ENCODE measurements at regions not wholly inside any gene's neighbourhood (a gene's known extent, or its start where the extent isn't known, plus 50 kb on each side); places are given as distances from the start of the nearest gene placed in this dataset.

DNA sequence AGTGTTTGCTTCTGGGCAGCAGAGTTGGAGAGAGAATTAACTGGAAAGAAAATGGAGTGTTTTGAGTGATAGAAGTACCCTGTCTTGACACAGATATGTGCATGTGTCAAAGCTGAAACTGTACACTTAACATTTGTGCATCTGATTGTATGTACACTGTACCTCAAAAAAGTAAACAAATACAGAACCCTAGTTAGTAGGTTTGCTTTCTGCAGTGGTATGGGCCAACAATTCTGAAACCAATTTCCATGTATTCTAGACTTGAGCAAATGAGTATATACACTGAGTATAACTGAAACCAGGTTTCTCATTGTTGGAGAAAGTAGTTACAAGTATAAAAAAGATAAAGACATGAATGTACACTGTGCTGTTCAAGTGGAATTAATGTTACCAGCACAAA is 52.4 kb downstream of the ELAPOR2 start:
- Histone ChIP-seq H3K9me3 (ENCODE audit: low read depth) (no peaks in the 10 kb centered on the region), H2AFZ (no peak overlapping the region), H3K79me2 (peaks cover 84% of the 10 kb centered on the region), H3K4me3 (no peak overlapping the region), H3K9me2 (replicated peaks; ENCODE audit: insufficient read depth) (no peaks in the 10 kb centered on the region), H4K20me1 (ENCODE audit: insufficient read depth, poor library complexity, severe bottlenecking) (peaks cover 8% of the 10 kb centered on the region), H3K4me2 (no peak overlapping the region), H3K4me1 (ENCODE audit: insufficient read depth) (peaks cover 3% of the 10 kb centered on the region), H3K27ac (no peak overlapping the region), H3K27me3 (no peaks in the 10 kb centered on the region), H3K36me3 (replicated peaks; ENCODE audit: insufficient read depth, low read depth) (no peaks in the 10 kb centered on the region)
- TF ChIP-seq EZH2phosphoT487 (IDR thresholded peaks at IDR 0.05; ENCODE audit: low read depth, severe bottlenecking, unreplicated experiment) (no peak), EZH2 (IDR thresholded peaks at IDR 0.05; ENCODE audit: borderline replicate concordance) (no peak)
- TF ChIP-seq, protein P1, sequence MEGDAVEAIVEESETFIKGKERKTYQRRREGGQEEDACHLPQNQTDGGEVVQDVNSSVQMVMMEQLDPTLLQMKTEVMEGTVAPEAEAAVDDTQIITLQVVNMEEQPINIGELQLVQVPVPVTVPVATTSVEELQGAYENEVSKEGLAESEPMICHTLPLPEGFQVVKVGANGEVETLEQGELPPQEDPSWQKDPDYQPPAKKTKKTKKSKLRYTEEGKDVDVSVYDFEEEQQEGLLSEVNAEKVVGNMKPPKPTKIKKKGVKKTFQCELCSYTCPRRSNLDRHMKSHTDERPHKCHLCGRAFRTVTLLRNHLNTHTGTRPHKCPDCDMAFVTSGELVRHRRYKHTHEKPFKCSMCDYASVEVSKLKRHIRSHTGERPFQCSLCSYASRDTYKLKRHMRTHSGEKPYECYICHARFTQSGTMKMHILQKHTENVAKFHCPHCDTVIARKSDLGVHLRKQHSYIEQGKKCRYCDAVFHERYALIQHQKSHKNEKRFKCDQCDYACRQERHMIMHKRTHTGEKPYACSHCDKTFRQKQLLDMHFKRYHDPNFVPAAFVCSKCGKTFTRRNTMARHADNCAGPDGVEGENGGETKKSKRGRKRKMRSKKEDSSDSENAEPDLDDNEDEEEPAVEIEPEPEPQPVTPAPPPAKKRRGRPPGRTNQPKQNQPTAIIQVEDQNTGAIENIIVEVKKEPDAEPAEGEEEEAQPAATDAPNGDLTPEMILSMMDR (IDR thresholded peaks at IDR 0.05; ENCODE audit: poor library complexity), result no peak
- DNase-seq (ENCODE audit: low spot score), result no peak

DNA sequence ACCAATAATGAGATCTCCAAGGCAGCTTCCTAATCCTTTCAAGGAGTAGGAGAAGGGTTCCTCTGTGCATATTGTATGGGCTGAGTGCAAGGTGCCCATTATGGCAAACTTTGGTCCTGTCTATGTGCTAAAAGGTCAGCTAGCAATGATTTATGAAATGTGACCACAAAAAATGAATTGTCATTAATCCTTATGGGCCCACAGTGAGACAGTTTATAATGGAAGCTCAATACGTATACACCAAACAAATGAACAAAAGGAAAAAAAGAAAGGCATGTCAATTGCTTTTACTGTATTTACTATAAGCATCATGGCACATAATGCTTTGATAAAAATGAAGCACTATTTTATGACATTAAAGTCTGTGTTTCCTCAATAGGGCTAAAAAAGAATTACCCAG is 54.5 kb downstream of the ELAPOR2 start:
- no peak for TF ChIP-seq EZH2phosphoT487 (IDR thresholded peaks at IDR 0.05; ENCODE audit: low read depth, severe bottlenecking, unreplicated experiment)
- no peak for TF ChIP-seq EZH2 (IDR thresholded peaks at IDR 0.05; ENCODE audit: borderline replicate concordance)
- TF ChIP-seq, protein P1 (IDR thresholded peaks at IDR 0.05; ENCODE audit: poor library complexity), result no peak
- no peaks in the 10 kb centered on the region for H3K9me3 ChIP-seq (ENCODE audit: low read depth)
- peaks cover 11% of the 10 kb centered on the region for H4K20me1 ChIP-seq (ENCODE audit: insufficient read depth, poor library complexity, severe bottlenecking)
- no peaks in the 10 kb centered on the region for H3K9me2 ChIP-seq (replicated peaks; ENCODE audit: insufficient read depth)
- no peak overlapping the region for H3K4me2 ChIP-seq
- H3K4me1 ChIP-seq (ENCODE audit: insufficient read depth), result peaks cover 6% of the 10 kb centered on the region
- DNase-seq (ENCODE audit: low spot score), result no peak
- no peak overlapping the region for H2AFZ ChIP-seq
- H3K4me3 ChIP-seq, result no peak overlapping the region
- no peaks in the 10 kb centered on the region for H3K27me3 ChIP-seq
- no peaks in the 10 kb centered on the region for H3K36me3 ChIP-seq (replicated peaks; ENCODE audit: insufficient read depth, low read depth)
- no peak overlapping the region for H3K27ac ChIP-seq
- peaks cover 91% of the 10 kb centered on the region for H3K79me2 ChIP-seq
- 91% methylated on average over 1 of the region's 1 CpG for WGBS (ENCODE audit: low lambda C conversion rate, missing lambda C conversion rate)

DNA sequence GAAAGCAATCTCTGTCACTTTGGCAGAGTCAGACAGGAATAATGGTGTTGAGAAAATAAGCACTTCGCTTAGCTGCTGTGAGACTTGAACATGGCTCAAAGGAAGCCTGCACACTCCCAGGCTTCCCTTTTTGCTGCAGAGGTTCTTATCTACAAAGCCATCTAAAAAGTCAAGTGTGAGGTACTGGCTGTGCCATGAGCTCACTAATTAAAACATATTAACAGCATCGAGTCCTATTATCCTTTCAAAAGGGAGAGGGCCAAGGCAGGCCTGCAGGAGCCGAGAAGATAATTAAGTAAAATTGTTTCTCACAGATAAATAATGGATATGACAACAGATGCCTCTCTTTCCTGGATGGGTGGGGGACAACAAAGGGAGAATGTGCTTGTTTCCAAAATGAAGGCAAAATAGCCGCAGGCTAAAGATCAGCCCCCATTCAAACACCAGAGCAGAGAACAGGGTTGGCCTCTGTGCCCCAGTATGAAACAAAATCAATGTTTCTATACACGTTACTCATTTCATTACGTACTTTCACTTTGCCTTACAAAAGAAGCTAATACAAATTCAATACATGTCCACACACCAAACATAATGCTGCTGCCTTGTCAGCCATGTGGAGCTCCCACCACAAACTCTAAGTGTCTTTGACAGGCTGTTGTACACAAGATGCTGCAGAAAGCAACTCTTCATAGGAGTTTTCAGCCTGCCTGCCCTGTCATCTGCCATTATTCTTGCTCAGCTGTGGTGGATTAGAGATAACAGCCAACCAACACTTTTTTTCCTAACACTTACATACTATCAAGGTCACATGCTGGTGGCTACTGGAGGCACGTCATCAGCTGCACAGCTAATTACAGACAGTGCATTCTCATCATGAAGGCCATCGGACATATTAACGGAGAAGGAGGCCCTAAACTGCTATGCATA is 55.3 kb downstream of the ELAPOR2 start:
- peaks cover 96% of the 10 kb centered on the region for H3K79me2 ChIP-seq
- H3K4me2 ChIP-seq, result peak overlapping the region; percentile 31
- no peaks in the 10 kb centered on the region for H3K9me3 ChIP-seq (ENCODE audit: low read depth)
- no peak for DNase-seq (ENCODE audit: low spot score)
- no peaks in the 10 kb centered on the region for H3K9me2 ChIP-seq (replicated peaks; ENCODE audit: insufficient read depth)
- TF ChIP-seq EZH2 (IDR thresholded peaks at IDR 0.05; ENCODE audit: borderline replicate concordance), result no peak
- TF ChIP-seq, protein P1 (IDR thresholded peaks at IDR 0.05; ENCODE audit: poor library complexity), result no peak
- 74% methylated on average over 9 of the region's 9 CpGs for WGBS (ENCODE audit: low lambda C conversion rate, missing lambda C conversion rate)
- H3K4me3 ChIP-seq, result no peak overlapping the region
- peaks cover 16% of the 10 kb centered on the region for H4K20me1 ChIP-seq (ENCODE audit: insufficient read depth, poor library complexity, severe bottlenecking)
- no peaks in the 10 kb centered on the region for H3K36me3 ChIP-seq (replicated peaks; ENCODE audit: insufficient read depth, low read depth)
- no peak overlapping the region for H2AFZ ChIP-seq
- no peak overlapping the region for H3K27ac ChIP-seq
- no peaks in the 10 kb centered on the region for H3K27me3 ChIP-seq
- peaks cover 3% of the 10 kb centered on the region for H3K4me1 ChIP-seq (ENCODE audit: insufficient read depth)
